OCI-LY1 (cell line): ENCODE measurements at regions not wholly inside any gene's neighbourhood (a gene's known extent, or its start where the extent isn't known, plus 50 kb on each side); places are given as distances from the start of the nearest gene placed in this dataset.

Experiments
- H2AFZ ChIP-seq: fragments of 200-600 bp; sonication (generic), shearing (Covaris generic); 2 replicates; pipeline ENCODE4 v1.6.0; 2014; ENCODE audit warnings: antibody characterized with exemption, mild to moderate bottlenecking, low read length
- H3F3A ChIP-seq: fragments of 200-600 bp; sonication (generic), shearing (Covaris generic); 2 replicates; pipeline ENCODE4 v1.6.0; 2014; ENCODE audit warnings: mild to moderate bottlenecking, antibody characterized with exemption, low read length, moderate library complexity; ENCODE audit not compliant: insufficient read depth
- H3K27ac ChIP-seq: fragments of 200-600 bp; sonication (generic); 2 replicates; pipeline ENCODE4 v1.5.1; 2014; ENCODE audit warnings: low read length, mixed run types, mild to moderate bottlenecking, low read depth; ENCODE audit not compliant: poor library complexity, severe bottlenecking
- H3K27me3 ChIP-seq: fragments of 200-600 bp; sonication (generic); 2 replicates; pipeline ENCODE4 v1.6.0; 2014; ENCODE audit warnings: antibody characterized with exemption, mild to moderate bottlenecking, low read length, moderate library complexity; ENCODE audit not compliant: insufficient read depth
- H3K36me3 ChIP-seq: fragments of 200-600 bp; sonication (generic); 2 replicates; pipeline ENCODE4 v1.6.1; 2014; ENCODE audit warnings: mild to moderate bottlenecking, antibody characterized with exemption, low read length, moderate library complexity, mixed read lengths; ENCODE audit not compliant: insufficient read depth
- H3K4me1 ChIP-seq: fragments of 200-600 bp; sonication (generic); 2 replicates; pipeline ENCODE4 v1.5.1; 2014; ENCODE audit warnings: mild to moderate bottlenecking, low read length, moderate library complexity; ENCODE audit not compliant: insufficient read depth, severe bottlenecking
- H3K4me2 ChIP-seq: fragments of 200-600 bp; sonication (generic), shearing (Covaris generic); 2 replicates; pipeline ENCODE4 v1.6.1; 2014; ENCODE audit warnings: low read length
- H3K4me3 ChIP-seq: fragments of 200-600 bp; sonication (generic); 2 replicates; pipeline ENCODE4 v1.5.1; 2014; ENCODE audit warnings: low read length, low read depth, mild to moderate bottlenecking, mixed read lengths; ENCODE audit not compliant: poor library complexity, severe bottlenecking
- H3K79me2 ChIP-seq: fragments of 200-600 bp; shearing (Covaris generic); 2 replicates; pipeline ENCODE4 v1.6.1; 2016; ENCODE audit warnings: mixed run types, low read length, mixed read lengths; ENCODE audit not compliant: insufficient read depth
- H3K9ac ChIP-seq: fragments of 200-600 bp; sonication (generic), shearing (Covaris generic); 2 replicates; pipeline ENCODE4 v1.6.1; 2014; ENCODE audit warnings: mild to moderate bottlenecking, low read length, mixed read lengths
- H3K9me2 ChIP-seq: fragments of 200-600 bp; sonication (generic), shearing (Covaris generic); 2 replicates; pipeline ENCODE4 v1.6.1; 2014; ENCODE audit warnings: low read depth, mild to moderate bottlenecking, low read length, mixed read lengths
- H3K9me3 ChIP-seq: fragments of 200-600 bp; shearing (Covaris generic); 2 replicates; pipeline ENCODE4 v1.6.1; 2014; ENCODE audit warnings: low read length, mixed read lengths
- H4K20me1 ChIP-seq: fragments of 200-600 bp; sonication (generic), shearing (Covaris generic); 2 replicates; pipeline ENCODE4 v1.6.0; 2016; ENCODE audit warnings: mild to moderate bottlenecking, low read length; ENCODE audit not compliant: insufficient read depth
- EZH2 ChIP-seq: fragments of 200-600 bp; sonication (generic), shearing (Covaris generic); IDR thresholded peaks from 2 replicates; pipeline ENCODE4 v1.8.0; 2017; ENCODE audit warnings: borderline replicate concordance, mixed run types, mild to moderate bottlenecking, antibody characterized with exemption, low read length, moderate library complexity, mixed read lengths
- TF ChIP-seq, protein P1 (sequence below): fragments of 200-600 bp; sonication (generic), shearing (Covaris generic); IDR thresholded peaks from 2 replicates; pipeline ENCODE4 v1.5.1; 2017; ENCODE audit warnings: mild to moderate bottlenecking, antibody characterized with exemption, low read length, moderate library complexity, mixed read lengths

DNA sequence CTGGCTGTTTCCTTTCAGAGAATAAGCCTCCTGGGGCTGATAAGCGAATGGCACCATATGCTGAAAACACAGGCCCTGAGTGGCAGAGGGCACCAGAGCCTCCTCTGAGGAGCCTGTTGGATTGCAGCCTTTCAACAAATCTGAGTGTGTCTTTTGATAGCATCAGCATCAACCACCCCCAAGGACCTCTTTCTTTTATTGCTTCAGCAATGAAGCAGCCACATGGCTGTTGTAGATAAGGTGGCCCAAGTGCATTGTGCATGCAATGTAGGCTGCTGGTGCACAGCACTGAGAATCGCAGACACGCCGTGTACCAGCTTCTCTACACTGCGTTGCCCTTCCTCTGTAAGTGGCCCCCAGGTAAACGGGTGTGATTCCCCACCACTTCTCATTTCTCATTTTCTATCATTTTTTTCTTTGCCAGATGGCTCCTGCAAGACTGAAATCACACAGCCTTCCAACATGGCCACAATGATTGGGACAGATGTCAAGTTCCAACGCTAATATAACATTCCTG lies 191.7 kb downstream of the DAD1 start:
- Histone ChIP-seq H3K9me3 (no peaks in the 10 kb centered on the region), H3F3A (no peaks in the 10 kb centered on the region), H3K4me3 (no peak overlapping the region), H3K9me2 (no peaks in the 10 kb centered on the region), H3K9ac (no peak overlapping the region), H2AFZ (no peak overlapping the region), H3K4me2 (no peak overlapping the region), H3K27me3 (no peaks in the 10 kb centered on the region), H3K4me1 (peaks cover 7% of the 10 kb centered on the region), H4K20me1 (no peaks in the 10 kb centered on the region), H3K36me3 (no peaks in the 10 kb centered on the region), H3K27ac (no peak overlapping the region), H3K79me2 (no peaks in the 10 kb centered on the region)
- no peak for TF ChIP-seq EZH2
- TF ChIP-seq, protein P1, sequence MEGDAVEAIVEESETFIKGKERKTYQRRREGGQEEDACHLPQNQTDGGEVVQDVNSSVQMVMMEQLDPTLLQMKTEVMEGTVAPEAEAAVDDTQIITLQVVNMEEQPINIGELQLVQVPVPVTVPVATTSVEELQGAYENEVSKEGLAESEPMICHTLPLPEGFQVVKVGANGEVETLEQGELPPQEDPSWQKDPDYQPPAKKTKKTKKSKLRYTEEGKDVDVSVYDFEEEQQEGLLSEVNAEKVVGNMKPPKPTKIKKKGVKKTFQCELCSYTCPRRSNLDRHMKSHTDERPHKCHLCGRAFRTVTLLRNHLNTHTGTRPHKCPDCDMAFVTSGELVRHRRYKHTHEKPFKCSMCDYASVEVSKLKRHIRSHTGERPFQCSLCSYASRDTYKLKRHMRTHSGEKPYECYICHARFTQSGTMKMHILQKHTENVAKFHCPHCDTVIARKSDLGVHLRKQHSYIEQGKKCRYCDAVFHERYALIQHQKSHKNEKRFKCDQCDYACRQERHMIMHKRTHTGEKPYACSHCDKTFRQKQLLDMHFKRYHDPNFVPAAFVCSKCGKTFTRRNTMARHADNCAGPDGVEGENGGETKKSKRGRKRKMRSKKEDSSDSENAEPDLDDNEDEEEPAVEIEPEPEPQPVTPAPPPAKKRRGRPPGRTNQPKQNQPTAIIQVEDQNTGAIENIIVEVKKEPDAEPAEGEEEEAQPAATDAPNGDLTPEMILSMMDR: no peak

DNA sequence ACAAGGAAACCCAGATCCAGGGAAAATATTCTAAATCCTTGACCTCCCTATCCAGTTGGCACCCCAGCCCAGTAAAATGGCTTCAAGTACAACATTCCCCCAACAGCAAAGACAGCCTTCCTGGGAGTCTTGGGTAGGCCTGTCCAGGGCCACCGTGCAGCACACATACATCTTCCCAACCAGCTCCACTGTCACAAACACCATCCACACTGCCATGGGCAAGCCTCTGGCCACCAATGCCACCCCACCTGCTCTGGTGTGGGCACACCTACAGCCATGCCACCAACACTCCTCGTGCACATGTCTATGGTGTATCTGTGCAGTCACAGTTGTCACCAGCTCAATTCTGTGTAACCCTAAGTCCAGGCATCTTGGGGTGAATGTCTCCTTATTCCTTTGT lies 193.2 kb downstream of the DAD1 start:
- Histone ChIP-seq H3K9ac (no peak overlapping the region), H3K27ac (no peak overlapping the region)

DNA sequence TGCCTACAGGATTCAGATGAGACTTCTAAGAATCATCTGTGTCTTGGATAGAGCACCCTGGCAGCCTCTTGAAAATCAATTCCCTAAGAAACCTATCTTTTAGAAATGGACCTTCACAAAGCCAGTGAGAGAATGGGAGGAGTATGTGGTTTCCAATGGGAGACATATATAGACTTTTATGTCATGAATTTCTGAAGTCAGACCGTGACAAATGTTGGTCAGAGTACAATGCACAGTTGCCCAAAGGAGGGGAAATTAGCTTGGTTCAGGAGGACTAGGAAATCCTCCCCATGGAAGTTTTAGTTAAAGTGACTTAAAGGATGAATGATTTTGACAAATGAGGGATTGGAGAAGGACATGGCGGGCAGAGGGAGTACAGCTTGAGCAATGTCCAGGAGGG lies 194.4 kb downstream of the DAD1 start:
- Histone ChIP-seq H3K79me2 (no peaks in the 10 kb centered on the region), H3K27me3 (no peaks in the 10 kb centered on the region), H3K9ac (no peak overlapping the region), H3K4me3 (no peak overlapping the region), H3K9me2 (no peaks in the 10 kb centered on the region), H3K36me3 (no peaks in the 10 kb centered on the region), H3K9me3 (no peaks in the 10 kb centered on the region), H3K27ac (no peak overlapping the region), H3K4me2 (no peak overlapping the region), H4K20me1 (no peaks in the 10 kb centered on the region), H3F3A (no peaks in the 10 kb centered on the region), H2AFZ (no peak overlapping the region), H3K4me1 (peaks cover 31% of the 10 kb centered on the region)
- TF ChIP-seq EZH2: no peak
- TF ChIP-seq, protein P1: no peak

More for the DNA sequence above, 193.2 kb downstream of the DAD1 start:
- H3K36me3 ChIP-seq: no peaks in the 10 kb centered on the region
- H3K27me3 ChIP-seq: no peaks in the 10 kb centered on the region
- no peak overlapping the region for H3K4me3 ChIP-seq
- H3K79me2 ChIP-seq: no peaks in the 10 kb centered on the region
- no peaks in the 10 kb centered on the region for H3F3A ChIP-seq
- peaks cover 22% of the 10 kb centered on the region for H3K4me1 ChIP-seq
- TF ChIP-seq, protein P1: no peak
- TF ChIP-seq EZH2: no peak
- H3K9me2 ChIP-seq: no peaks in the 10 kb centered on the region
- no peak overlapping the region for H2AFZ ChIP-seq
- H3K4me2 ChIP-seq: no peak overlapping the region
- no peaks in the 10 kb centered on the region for H3K9me3 ChIP-seq
- no peaks in the 10 kb centered on the region for H4K20me1 ChIP-seq
